Right atrium auricular region (tissue), 2 donors: ENCODE measurements at regions not wholly inside any gene's neighbourhood (a gene's known extent, or its start where the extent isn't known, plus 50 kb on each side); places are given as distances from the start of the nearest gene placed in this dataset.

Experiments
- DNase-seq: peaks from one replicate; pipeline ENCODE4 v3.0.0-alpha.2; 2019; ENCODE audit warnings: low spot score
- H3K27ac ChIP-seq, 2 donors: fragments of 200-600 bp; sonication (generic); 1 replicate in 1 of 2; 2 replicates in 1 of 2; pipeline ENCODE4 v1.5.1; 2016 to 2019
- H3K27me3 ChIP-seq, 2 donors: fragments of 200-600 bp; sonication (generic); one replicate each; pipeline versions ENCODE4 v1.5.1 to v1.6.0; 2017 to 2019
- H3K36me3 ChIP-seq: fragments of 200-600 bp; sonication (generic); one replicate; pipeline ENCODE4 v1.5.1; 2016
- H3K4me1 ChIP-seq, 2 donors: fragments of 200-600 bp; sonication (generic); one replicate each; pipeline versions ENCODE4 v1.5.1 to v1.6.0; 2017 to 2019
- H3K4me3 ChIP-seq, 2 donors: fragments of 200-600 bp; sonication (generic); 1 replicate in 1 of 2; 2 replicates in 1 of 2; pipeline ENCODE4 v1.5.1; 2017 to 2019; ENCODE audit warnings: mild to moderate bottlenecking in 1 of 2, moderate library complexity in 1 of 2
- H3K9me3 ChIP-seq, 2 donors: fragments of 200-600 bp; sonication (generic); one replicate each; pipeline ENCODE4 v1.5.1; 2019
- TF ChIP-seq, protein P1 (sequence below), 2 donors: fragments of 200-600 bp; sonication (generic); IDR thresholded peaks; one replicate each; pipeline ENCODE4 v1.5.1; 2019; ENCODE audit warnings: antibody characterized with exemption in 2 of 2

GRCh38 chr20:55685425-55685824 is 319.9 kb downstream of the CBLN4 start:
- Histone ChIP-seq H3K36me3 (no peaks in the 10 kb centered on the region), H3K9me3 (no peaks in the 10 kb centered on the region), H3K27me3 (no peaks in the 10 kb centered on the region), H3K4me1 (no peaks in the 10 kb centered on the region), H3K4me3 (no peak overlapping the region), H3K27ac (no peak overlapping the region)
- TF ChIP-seq, protein P1, sequence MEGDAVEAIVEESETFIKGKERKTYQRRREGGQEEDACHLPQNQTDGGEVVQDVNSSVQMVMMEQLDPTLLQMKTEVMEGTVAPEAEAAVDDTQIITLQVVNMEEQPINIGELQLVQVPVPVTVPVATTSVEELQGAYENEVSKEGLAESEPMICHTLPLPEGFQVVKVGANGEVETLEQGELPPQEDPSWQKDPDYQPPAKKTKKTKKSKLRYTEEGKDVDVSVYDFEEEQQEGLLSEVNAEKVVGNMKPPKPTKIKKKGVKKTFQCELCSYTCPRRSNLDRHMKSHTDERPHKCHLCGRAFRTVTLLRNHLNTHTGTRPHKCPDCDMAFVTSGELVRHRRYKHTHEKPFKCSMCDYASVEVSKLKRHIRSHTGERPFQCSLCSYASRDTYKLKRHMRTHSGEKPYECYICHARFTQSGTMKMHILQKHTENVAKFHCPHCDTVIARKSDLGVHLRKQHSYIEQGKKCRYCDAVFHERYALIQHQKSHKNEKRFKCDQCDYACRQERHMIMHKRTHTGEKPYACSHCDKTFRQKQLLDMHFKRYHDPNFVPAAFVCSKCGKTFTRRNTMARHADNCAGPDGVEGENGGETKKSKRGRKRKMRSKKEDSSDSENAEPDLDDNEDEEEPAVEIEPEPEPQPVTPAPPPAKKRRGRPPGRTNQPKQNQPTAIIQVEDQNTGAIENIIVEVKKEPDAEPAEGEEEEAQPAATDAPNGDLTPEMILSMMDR (IDR thresholded peaks at IDR 0.05) = no peak
- no peak for DNase-seq

DNA sequence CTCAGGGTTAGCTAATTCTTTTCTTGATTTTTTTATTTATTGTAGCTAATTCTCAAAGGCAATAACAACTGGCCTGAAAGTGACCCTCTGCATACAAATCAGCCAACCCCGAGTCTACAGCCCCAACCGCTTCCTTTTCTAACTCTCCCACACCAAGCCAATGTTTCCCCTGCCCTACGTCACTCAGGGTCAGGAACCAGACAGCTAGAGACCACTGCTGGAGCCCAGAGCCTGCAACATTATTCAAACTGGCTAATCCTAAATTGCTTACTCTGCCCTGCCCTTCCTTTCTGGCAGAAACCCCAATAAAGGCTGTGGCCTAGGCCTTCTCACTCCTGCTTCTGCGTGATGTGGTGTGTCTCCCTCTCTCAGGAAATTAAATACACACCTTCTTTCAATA is 320.7 kb downstream of the CBLN4 start:
- TF ChIP-seq, protein P1 (IDR thresholded peaks at IDR 0.05) = no peak
- Histone ChIP-seq H3K4me1 (no peaks in the 10 kb centered on the region), H3K9me3 (no peaks in the 10 kb centered on the region), H3K27me3 (no peaks in the 10 kb centered on the region), H3K36me3 (no peaks in the 10 kb centered on the region), H3K4me3 (no peak overlapping the region), H3K27ac (no peak overlapping the region)
- DNase-seq = no peak

- Histone ChIP-seq H3K9me3 (no peaks in the 10 kb centered on the region), H3K27me3 (no peaks in the 10 kb centered on the region), H3K27ac (no peak overlapping the region), H3K36me3 (no peaks in the 10 kb centered on the region), H3K4me3 (no peak overlapping the region), H3K4me1 (no peaks in the 10 kb centered on the region)
- TF ChIP-seq, protein P1 (IDR thresholded peaks at IDR 0.05) = no peak
- DNase-seq = no peak
These were observed 326.2 kb downstream of the CBLN4 start for GRCh38 chr20:55678970-55679667.

DNA sequence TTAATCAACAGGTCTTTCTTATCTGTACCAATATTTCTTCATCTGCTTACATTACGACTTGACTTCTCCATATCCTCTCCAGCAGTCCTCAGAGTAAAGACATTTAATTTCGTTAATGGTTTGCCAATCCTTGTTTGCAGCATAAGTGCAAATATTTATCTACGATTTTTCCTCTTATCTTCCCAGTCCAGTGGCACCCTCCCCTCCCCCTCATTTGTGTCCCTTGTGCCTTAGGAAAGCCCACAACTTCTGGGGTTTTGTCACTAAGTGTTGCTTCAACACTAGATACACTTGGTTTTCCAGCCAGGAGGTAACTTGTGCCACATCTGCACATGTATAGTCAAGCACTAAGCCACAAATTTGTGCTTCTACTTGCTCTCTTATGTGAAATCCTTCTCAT is 327.2 kb downstream of the CBLN4 start:
- H3K4me3 ChIP-seq = no peak overlapping the region
- no peaks in the 10 kb centered on the region for H3K36me3 ChIP-seq
- no peaks in the 10 kb centered on the region for H3K4me1 ChIP-seq
- no peaks in the 10 kb centered on the region for H3K27me3 ChIP-seq
- DNase-seq = no peak
- no peak overlapping the region for H3K27ac ChIP-seq
- no peaks in the 10 kb centered on the region for H3K9me3 ChIP-seq
- TF ChIP-seq, protein P1 (IDR thresholded peaks at IDR 0.05) = no peak

GRCh38 chr20:55677011-55677410 is 328.3 kb downstream of the CBLN4 start:
- no peaks in the 10 kb centered on the region for H3K4me1 ChIP-seq
- H3K27me3 ChIP-seq = no peaks in the 10 kb centered on the region
- no peak overlapping the region for H3K4me3 ChIP-seq
- TF ChIP-seq, protein P1 (IDR thresholded peaks at IDR 0.05) = no peak
- H3K36me3 ChIP-seq = no peaks in the 10 kb centered on the region
- no peak for DNase-seq
- no peak overlapping the region for H3K27ac ChIP-seq
- H3K9me3 ChIP-seq = no peaks in the 10 kb centered on the region

- H3K27me3 ChIP-seq = no peaks in the 10 kb centered on the region
- H3K27ac ChIP-seq = no peak overlapping the region
- TF ChIP-seq, protein P1 (IDR thresholded peaks at IDR 0.05) = no peak
- no peaks in the 10 kb centered on the region for H3K36me3 ChIP-seq
- no peaks in the 10 kb centered on the region for H3K4me1 ChIP-seq
- no peak overlapping the region for H3K4me3 ChIP-seq
- no peaks in the 10 kb centered on the region for H3K9me3 ChIP-seq
- no peak for DNase-seq
These were observed 329.2 kb downstream of the CBLN4 start for GRCh38 chr20:55676097-55676496.
